Sigmoid colon (tissue), 6 donors: ENCODE measurements at regions not wholly inside any gene's neighbourhood (a gene's known extent, or its start where the extent isn't known, plus 50 kb on each side); places are given as distances from the start of the nearest gene placed in this dataset.

Source experiments
- DNase-seq: peaks from one replicate; pipeline ENCODE4 v3.0.0-alpha.2; 2019
- H3K27ac ChIP-seq, 4 donors: fragments of 200-600 bp; sonication (generic); one replicate each; pipeline ENCODE4 v1.5.1; 2016 to 2019; ENCODE audit warnings: mild to moderate bottlenecking in 1 of 4
- H3K27me3 ChIP-seq, 3 donors: fragments of 200-600 bp; sonication (generic); one replicate each; pipeline ENCODE4 v1.5.1; 2019; ENCODE audit warnings: mild to moderate bottlenecking in 1 of 3
- H3K36me3 ChIP-seq, 4 donors: fragments of 200-600 bp; sonication (generic); one replicate each; pipeline ENCODE4 v1.5.1; 2016 to 2019
- H3K4me1 ChIP-seq, 4 donors: fragments of 200-600 bp; sonication (generic); one replicate each; pipeline ENCODE4 v1.5.1; 2017 to 2019
- H3K4me3 ChIP-seq, 4 donors: fragments of 200-600 bp; sonication (generic); one replicate each; pipeline ENCODE4 v1.5.1; 2017 to 2019; ENCODE audit warnings: mild to moderate bottlenecking in 2 of 4, moderate library complexity in 1 of 4
- H3K9me3 ChIP-seq, 4 donors: fragments of 200-600 bp in 3 of 4; sonication (generic) in 3 of 4; one replicate each; pipeline versions ENCODE4 v1.5.1 to v1.6.1; 2013 to 2019
- CTCF ChIP-seq, 4 experiments: fragments of 450-650 bp in 3 of 4; fragments of 200-600 bp in 1 of 4; IDR thresholded peaks; one replicate each; pipeline ENCODE4 v1.5.1; 2016 to 2019; ENCODE audit warnings: antibody characterized with exemption in 4 of 4, mild to moderate bottlenecking in 3 of 4, moderate library complexity in 2 of 4
- EP300 ChIP-seq, 4 donors: sonication (generic); formaldehyde crosslinking; IDR thresholded peaks; one replicate each; pipeline ENCODE4 v1.6.1; 2017; ENCODE audit warnings: antibody characterized with exemption in 4 of 4
- POLR2A ChIP-seq, 2 donors: fragments of 450-650 bp; IDR thresholded peaks; one replicate each; pipeline ENCODE4 v1.6.1; 2016; ENCODE audit warnings: antibody characterized with exemption in 2 of 2, mild to moderate bottlenecking in 2 of 2, moderate library complexity in 2 of 2
- POLR2AphosphoS5 ChIP-seq, 4 donors: sonication (generic); formaldehyde crosslinking; IDR thresholded peaks; one replicate each; pipeline ENCODE4 v1.6.1; 2017; ENCODE audit warnings: antibody characterized with exemption in 4 of 4
- WGBS, 2 donors: extraction: QIAGEN DNeasy Blood & Tissue Kit; methylation state at CpG; one replicate each; pipeline ENCODE4 v1.1.7; 2013; 5-methylcytosine and 5-hydroxymethylcytosine counted together
- intact Hi-C: fragments of 100-400 bp; cut with DNase I; formaldehyde crosslinking; loops from one replicate; pipeline ENCODE4 v1.15.1; 2023
- donor health status: healthy with polysubstance abuse.
- donor health status: healthy.

DNA sequence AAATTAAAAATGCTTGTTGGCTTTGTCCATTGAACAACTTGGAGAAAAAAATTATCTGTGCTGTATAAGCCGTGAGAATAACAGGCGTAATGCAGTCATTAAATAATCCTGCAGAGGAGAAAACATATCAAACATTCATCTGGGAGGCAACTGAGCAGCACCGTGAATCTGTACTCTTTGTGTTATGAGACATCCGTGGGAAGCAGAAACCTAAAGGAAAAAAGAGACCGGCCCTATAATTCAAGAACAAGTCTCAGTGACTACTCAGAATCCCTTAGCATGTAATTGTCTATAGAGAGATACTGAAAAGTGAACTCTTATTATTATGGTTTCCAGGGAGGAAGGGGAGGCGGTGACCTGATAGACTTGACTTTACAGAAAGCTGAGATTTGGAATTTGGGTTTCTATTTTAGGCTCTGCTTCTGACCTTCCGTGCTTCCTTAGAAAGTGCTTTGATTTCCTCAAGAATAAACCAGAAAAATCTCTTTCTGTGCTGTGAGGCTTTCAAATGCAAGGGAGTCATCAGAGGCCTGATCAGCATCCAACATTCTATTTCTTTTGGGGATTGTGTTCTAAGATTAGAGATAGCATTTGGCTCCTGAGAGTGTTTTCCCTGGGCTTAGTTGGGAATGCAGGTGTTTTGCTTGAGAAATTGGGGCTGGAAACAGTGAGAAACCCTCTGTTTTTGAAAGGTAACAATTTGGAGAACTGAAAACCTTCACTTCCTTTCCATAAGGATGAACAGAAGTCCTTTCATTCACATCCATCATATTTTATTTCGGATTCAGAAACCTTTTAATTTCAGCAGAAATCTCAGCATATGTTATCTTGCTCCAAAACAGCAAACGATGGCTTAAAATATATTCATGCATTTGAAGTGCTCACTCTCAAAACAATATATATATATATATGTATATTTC lies 296.7 kb downstream of the CSNK1G3 start:
- no peak for DNase-seq
- TF ChIP-seq EP300 (IDR thresholded peaks at IDR 0.05) (no peak), POLR2AphosphoS5 (IDR thresholded peaks at IDR 0.05) (no peak), POLR2A (IDR thresholded peaks at IDR 0.05) (no peak), CTCF (IDR thresholded peaks at IDR 0.05) (no peak)
- Histone ChIP-seq H3K9me3 (no peaks in the 10 kb centered on the region), H3K4me3 (no peak overlapping the region), H3K27ac (peak overlapping the region in 1 of 4 donors; percentile 23), H3K27me3 (no peaks in the 10 kb centered on the region), H3K4me1 (peaks cover 0 to 34% (median 21%) of the 10 kb centered on the region in 4 donors), H3K36me3 (no peaks in the 10 kb centered on the region)
- intact Hi-C loops: no loop called here
- WGBS, 2 donors: 85 to 92% methylated on average over 9 of the region's 9 CpGs

DNA sequence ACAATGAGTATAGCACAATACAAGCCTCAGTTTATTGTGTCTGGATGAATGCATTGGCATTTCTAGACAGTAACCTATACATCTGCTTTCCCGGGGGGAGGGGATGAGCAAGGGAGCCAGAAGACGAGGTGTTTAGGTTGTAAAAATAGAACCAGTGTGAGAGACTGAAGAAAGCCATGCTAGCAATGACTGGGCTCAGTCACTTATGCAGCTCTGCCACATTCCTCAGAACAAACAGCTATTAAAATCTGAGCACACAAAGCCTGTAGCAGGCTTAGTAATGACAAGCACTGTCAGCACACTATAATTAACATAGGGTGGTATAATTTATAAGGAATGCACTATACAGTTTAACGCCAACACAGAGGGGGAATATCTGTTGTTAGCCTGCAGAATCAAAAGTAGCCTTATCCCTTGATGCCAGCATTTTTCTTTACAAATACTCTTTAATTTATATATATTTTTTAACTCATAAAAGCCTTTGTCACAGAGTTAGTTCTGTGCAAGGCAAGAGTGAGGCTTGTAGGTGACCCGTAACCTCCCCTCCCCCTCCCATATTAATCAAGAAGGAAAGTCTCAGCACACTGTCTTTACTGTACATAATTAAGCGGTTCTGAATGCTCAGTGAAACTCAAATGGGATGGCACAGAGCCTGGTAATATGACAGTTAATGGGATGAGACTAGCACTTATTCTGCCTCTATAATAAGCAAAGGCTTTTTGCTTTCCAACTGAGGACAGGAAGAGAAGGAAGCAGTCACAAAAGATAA lies 295.4 kb downstream of the CSNK1G3 start:
- DNase-seq: no peak
- 48 to 54% methylated on average over 5 of the region's 5 CpGs for WGBS, 2 donors
- no peaks in the 10 kb centered on the region for H3K36me3 ChIP-seq
- H3K9me3 ChIP-seq: no peaks in the 10 kb centered on the region
- no peaks in the 10 kb centered on the region for H3K27me3 ChIP-seq
- no peak overlapping the region for H3K4me3 ChIP-seq
- peak overlapping the region in 2 of 4 donors; percentile 10 to 23 for H3K27ac ChIP-seq
- H3K4me1 ChIP-seq: peaks cover 0 to 30% (median 20%) of the 10 kb centered on the region in 4 donors
- TF ChIP-seq POLR2A (IDR thresholded peaks at IDR 0.05) (no peak), CTCF (IDR thresholded peaks at IDR 0.05) (no peak), EP300 (IDR thresholded peaks at IDR 0.05) (no peak), POLR2AphosphoS5 (IDR thresholded peaks at IDR 0.05) (no peak)
- intact Hi-C loops: no loop called here

DNA sequence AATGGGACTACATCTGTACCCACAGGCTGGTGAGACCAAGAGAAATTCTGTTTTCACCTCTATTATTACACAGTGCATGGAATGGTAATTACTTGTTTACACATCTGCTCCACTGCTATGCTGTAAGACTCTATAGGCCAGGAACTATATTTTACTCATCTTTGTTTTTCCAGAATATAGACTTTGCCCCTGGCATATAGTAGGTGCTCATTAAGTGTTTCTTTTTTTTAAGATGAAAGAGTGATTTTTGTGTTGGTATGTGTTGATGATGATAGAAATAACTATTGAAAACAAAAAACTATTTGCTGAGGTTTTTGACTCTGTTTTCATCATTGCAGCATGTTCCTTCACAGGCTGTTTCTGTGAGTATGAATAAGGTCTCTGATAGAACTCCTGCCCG lies 294.7 kb downstream of the CSNK1G3 start:
- Histone ChIP-seq H3K4me3 (no peak overlapping the region), H3K27ac (peak overlapping the region in 2 of 4 donors; percentile 10 to 23), H3K27me3 (no peaks in the 10 kb centered on the region), H3K4me1 (peaks cover 0 to 30% (median 20%) of the 10 kb centered on the region in 4 donors), H3K36me3 (no peaks in the 10 kb centered on the region), H3K9me3 (no peaks in the 10 kb centered on the region)
- intact Hi-C loops: no loop called here
- DNase-seq: no peak
- TF ChIP-seq EP300 (IDR thresholded peaks at IDR 0.05): no peak
- TF ChIP-seq POLR2A (IDR thresholded peaks at IDR 0.05): no peak
- no peak for TF ChIP-seq POLR2AphosphoS5 (IDR thresholded peaks at IDR 0.05)
- TF ChIP-seq CTCF (IDR thresholded peaks at IDR 0.05): no peak
- WGBS, 2 donors: 88 to 89% methylated on average over 1 of the region's 1 CpG

DNA sequence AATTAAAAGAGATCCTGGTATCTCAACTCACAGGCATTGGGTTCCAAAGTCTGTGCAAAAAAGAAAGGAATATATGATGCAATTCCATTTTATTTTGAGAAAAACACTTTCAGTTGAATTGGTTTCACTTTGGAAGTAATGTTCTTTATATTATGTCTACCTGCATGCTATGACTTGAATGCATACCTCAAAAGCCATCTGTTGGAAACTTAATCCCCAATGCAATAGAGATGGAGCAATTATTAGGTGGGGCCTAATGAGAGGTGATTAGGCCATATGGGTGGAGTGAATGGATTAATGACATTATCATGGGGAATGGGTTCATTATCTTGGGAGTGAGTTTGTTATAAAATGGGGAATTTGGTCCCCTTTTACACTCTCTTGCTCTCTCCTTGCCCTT lies 293.3 kb downstream of the CSNK1G3 start:
- TF ChIP-seq POLR2A (IDR thresholded peaks at IDR 0.05): no peak
- TF ChIP-seq POLR2AphosphoS5 (IDR thresholded peaks at IDR 0.05): no peak
- TF ChIP-seq EP300 (IDR thresholded peaks at IDR 0.05): no peak
- TF ChIP-seq CTCF (IDR thresholded peaks at IDR 0.05): no peak
- Histone ChIP-seq H3K9me3 (no peaks in the 10 kb centered on the region), H3K27ac (no peak overlapping the region), H3K4me1 (peaks cover 0 to 30% (median 20%) of the 10 kb centered on the region in 4 donors), H3K36me3 (no peaks in the 10 kb centered on the region), H3K4me3 (no peak overlapping the region), H3K27me3 (no peaks in the 10 kb centered on the region)
- intact Hi-C loops: no loop called here
- no peak for DNase-seq
